LHCN-M2 (cell line): ENCODE measurements at regions not wholly inside any gene's neighbourhood (a gene's known extent, or its start where the extent isn't known, plus 50 kb on each side); places are given as distances from the start of the nearest gene placed in this dataset.
"Not testable (repeated sequence)": the region's sequence is repeated elsewhere in the genome, so short reads cannot be mapped to it uniquely, and the experiment has no call there.

Source experiments
- DNase-seq: peaks from one replicate; pipeline ENCODE4 v3.0.0-alpha.2; 2012; ENCODE audit warnings: low read depth

DNA sequence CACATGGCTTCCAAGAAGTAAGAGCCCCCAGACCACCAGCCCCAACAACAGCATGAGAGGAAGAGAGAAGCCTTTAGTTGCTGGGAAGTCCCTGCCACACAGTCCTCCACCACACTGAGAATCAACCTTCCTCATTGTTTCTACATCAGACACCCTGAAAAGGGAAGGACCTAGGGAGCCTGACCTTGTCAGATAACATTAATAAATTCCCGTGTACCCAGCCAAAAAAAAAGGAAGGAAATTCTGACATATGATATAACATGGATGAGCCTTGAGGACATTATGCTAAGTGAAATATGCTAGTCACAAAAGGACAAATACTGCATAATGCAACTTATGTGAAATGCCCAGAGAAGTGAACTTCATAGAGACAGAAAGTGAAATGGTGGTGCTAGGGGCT, 65.6 kb upstream of the ARHGAP29 start:
- DNase-seq: no peak

DNA sequence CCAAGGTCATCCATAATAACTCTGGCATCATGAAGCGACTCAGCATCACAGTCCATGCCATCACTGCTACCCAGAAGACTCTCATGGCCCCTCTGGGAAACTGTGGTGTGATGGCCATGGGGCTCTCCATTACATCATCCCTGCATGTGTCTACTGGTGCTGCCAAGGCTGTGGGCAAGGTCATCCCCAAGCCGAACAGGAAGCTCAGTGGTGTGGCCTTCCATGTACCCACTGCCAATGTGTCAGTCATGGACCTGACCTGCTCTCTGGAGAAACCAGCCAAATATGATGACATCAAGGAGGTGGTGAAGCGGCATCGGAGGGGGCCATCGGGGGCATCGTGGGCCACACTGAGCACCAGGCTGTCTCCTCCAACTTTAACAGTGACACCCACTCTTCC, 65.1 kb upstream of the ARHGAP29 start:
- peak; percentile 37 for DNase-seq

GRCh38 chr1:94301186-94301585, 63.8 kb upstream of the ARHGAP29 start:
- no peak for DNase-seq

DNA sequence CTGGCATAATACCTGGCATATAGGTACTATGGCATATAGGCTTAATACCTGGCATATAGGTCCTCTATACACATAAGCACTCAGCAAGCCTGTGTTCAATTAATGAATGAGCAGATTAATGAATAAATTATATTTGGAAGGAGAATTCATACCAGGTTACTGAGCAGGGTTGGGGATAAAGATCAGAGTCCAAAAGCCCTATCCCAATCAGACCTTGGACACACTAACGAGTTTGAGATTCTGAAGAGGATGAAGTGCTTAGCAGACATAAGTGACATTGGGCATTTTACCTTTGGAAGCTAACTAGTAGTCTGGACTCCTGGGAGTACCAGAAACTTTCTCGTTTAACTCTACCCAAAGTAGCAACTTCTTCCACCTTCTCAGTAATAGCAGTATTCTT, 63.3 kb upstream of the ARHGAP29 start:
- DNase-seq: no peak

DNA sequence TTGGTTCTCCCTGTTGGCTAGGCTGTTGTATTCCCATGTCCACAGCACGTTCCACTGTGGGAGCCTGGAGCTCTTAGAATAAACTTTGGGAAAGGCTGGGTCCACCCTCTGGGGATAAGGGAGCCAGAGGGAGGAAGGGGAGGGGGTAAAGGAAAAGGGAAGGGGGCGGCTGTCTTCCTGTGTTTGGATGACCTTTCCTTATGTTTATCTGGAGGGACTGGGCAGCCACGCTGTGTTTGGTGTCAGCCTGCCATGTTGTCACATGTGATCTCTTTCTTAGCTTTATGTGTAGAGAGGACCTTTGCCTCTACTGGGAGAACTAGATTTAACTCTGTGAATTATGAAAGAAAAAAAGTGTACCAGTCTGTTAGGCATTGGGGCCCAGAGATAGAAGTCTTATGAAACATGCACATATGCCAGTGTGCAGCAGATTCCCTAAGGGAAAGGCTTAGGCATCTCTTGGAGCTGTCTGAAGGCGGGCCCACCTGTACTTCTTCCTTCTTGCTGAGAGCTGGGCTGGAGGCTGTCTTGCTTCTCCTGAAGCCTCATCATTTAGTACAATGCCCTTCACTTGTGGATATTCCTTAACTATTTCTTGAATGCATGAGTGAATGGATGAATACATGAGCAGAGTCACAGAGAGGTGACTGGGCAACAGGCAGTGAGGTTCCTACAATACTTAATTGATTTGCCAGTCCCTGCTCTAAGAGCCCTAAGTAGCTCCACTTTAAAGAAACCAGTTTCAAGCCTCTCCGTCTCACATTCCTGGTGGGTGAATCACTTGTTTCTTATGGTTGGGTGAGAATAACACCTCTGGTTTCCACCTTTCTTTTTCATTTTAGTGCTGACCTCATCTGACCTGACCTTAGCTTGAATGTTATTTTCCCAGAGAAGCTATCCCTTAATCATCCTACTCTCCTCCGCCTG, 62.5 kb upstream of the ARHGAP29 start:
- peak; percentile 74 for DNase-seq

GRCh38 chr1:94298861-94299260, 61.5 kb upstream of the ARHGAP29 start:
- peak; percentile 38 for DNase-seq

- DNase-seq: peak; percentile 91
These were observed 58.6 kb upstream of the ARHGAP29 start for GRCh38 chr1:94296018-94296417.

DNA sequence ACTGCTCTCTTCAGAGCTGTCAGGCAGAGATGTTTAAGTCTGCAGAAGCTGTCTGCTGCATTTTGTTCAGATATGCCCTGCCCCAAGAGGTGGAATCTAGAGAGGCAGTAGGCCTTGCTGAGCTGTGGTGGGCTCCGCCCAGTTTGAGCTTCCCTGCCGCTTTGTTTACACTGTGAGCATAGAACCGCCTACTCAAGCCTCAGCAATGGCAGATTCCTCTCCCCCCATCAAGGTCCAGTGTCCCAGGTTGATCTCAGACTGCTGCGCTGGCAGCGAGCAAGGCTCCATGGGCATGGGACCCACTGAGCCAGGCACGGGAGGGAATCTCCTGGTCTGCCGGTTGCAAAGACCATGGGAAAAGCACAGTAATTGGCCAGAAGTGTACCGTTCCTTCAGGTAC, 55.6 kb upstream of the ARHGAP29 start:
- not testable (repeated sequence) for DNase-seq

GRCh38 chr1:94289244-94289643, 51.9 kb upstream of the ARHGAP29 start:
- not testable (repeated sequence) for DNase-seq
